ENCODE measurements at regions not wholly inside any gene's neighbourhood (a gene's known extent, or its start where the extent isn't known, plus 50 kb on each side); places are given as distances from the start of the nearest gene placed in this dataset.

DNA sequence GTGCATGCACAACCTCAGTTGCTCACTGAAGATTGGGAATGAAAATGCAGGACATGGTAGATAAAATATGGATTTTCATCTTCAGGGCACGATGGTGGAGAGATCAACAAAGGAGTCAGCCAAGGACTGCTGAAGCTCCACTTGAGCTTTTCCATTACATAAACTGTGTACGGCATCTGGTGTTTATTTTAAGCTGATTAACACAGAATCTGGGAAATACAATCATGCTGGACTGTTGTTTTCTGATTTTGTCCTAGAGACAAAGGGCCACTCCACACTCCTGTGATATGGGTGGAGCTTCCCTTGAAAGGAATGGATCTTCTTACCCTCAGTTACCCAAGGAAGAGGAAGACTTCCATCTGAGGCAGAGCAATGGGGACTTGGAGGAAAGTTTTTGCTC is 120.6 kb downstream of the SAMD9 start:
- no peak overlapping the region for H3K9ac ChIP-seq (ENCODE audit: low read depth, low read length)
- no peak overlapping the region for H3K4me2 ChIP-seq (ENCODE audit: insufficient read depth, low read length)
- H3K36me3 ChIP-seq (ENCODE audit: insufficient read depth, low read length) = no peaks in the 10 kb centered on the region
- H3K9me3 ChIP-seq (ENCODE audit: insufficient read depth, low read length, severe bottlenecking) = no peaks in the 10 kb centered on the region
- ATAC-seq (ENCODE audit: insufficient read depth, low read depth) (no peak), DNase-seq (no peak)
- H2AFZ ChIP-seq (ENCODE audit: low read depth, low read length) = no peak overlapping the region
- H3K27me3 ChIP-seq (ENCODE audit: insufficient read depth, low read length, poor library complexity) = peaks cover 9% of the 10 kb centered on the region
- no peaks in the 10 kb centered on the region for H3K79me2 ChIP-seq (ENCODE audit: insufficient read depth, low read length)
- no peaks in the 10 kb centered on the region for H4K20me1 ChIP-seq (ENCODE audit: insufficient read depth, low read length)
- TF ChIP-seq, protein P1, sequence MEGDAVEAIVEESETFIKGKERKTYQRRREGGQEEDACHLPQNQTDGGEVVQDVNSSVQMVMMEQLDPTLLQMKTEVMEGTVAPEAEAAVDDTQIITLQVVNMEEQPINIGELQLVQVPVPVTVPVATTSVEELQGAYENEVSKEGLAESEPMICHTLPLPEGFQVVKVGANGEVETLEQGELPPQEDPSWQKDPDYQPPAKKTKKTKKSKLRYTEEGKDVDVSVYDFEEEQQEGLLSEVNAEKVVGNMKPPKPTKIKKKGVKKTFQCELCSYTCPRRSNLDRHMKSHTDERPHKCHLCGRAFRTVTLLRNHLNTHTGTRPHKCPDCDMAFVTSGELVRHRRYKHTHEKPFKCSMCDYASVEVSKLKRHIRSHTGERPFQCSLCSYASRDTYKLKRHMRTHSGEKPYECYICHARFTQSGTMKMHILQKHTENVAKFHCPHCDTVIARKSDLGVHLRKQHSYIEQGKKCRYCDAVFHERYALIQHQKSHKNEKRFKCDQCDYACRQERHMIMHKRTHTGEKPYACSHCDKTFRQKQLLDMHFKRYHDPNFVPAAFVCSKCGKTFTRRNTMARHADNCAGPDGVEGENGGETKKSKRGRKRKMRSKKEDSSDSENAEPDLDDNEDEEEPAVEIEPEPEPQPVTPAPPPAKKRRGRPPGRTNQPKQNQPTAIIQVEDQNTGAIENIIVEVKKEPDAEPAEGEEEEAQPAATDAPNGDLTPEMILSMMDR (IDR thresholded peaks at IDR 0.05; ENCODE audit: borderline replicate concordance, extremely low read depth, low read length, poor library complexity, severe bottlenecking) = no peak
- TF ChIP-seq EZH2 (IDR thresholded peaks at IDR 0.05; ENCODE audit: borderline replicate concordance, low read depth, low read length, severe bottlenecking) = no peak
- H3K4me1 ChIP-seq (ENCODE audit: insufficient read depth, low read length) = no peaks in the 10 kb centered on the region
- H3K4me3 ChIP-seq (ENCODE audit: low read depth in 1 of 2, low read length in 2 of 2) = no peak overlapping the region
- no peak overlapping the region for H3K27ac ChIP-seq (ENCODE audit: low read length)

DNA sequence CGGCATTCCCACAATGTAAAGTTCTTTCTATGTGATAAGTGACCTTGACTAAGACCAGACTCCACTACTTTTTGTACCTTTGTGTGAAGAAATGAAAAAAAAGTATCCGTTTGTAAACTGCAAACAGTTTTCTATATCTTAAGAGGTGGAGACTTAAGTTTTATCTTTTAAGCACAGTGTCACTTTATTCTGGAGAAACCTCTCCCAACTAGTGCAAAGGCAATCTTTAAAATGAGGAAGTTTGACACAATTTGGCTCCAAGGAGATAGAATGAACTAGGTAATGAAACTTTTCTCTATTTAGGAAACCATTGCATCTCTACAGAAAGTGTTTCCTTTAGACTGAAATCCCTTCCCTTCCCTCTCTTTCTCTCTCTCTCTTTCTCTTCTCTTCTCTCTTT is 122.9 kb downstream of the SAMD9 start:
- TF ChIP-seq EZH2 (IDR thresholded peaks at IDR 0.05; ENCODE audit: borderline replicate concordance, low read depth, low read length, severe bottlenecking) = no peak
- TF ChIP-seq, protein P1 (IDR thresholded peaks at IDR 0.05; ENCODE audit: borderline replicate concordance, extremely low read depth, low read length, poor library complexity, severe bottlenecking) = no peak
- Histone ChIP-seq H3K27ac (ENCODE audit: low read length) (no peak overlapping the region), H3K36me3 (ENCODE audit: insufficient read depth, low read length) (no peaks in the 10 kb centered on the region), H3K79me2 (ENCODE audit: insufficient read depth, low read length) (no peaks in the 10 kb centered on the region), H3K27me3 (ENCODE audit: insufficient read depth, low read length, poor library complexity) (peaks cover 3% of the 10 kb centered on the region), H3K4me2 (ENCODE audit: insufficient read depth, low read length) (no peak overlapping the region), H3K9ac (ENCODE audit: low read depth, low read length) (no peak overlapping the region), H4K20me1 (ENCODE audit: insufficient read depth, low read length) (no peaks in the 10 kb centered on the region), H3K4me1 (ENCODE audit: insufficient read depth, low read length) (no peaks in the 10 kb centered on the region), H3K4me3 (ENCODE audit: low read depth in 1 of 2, low read length in 2 of 2) (no peak overlapping the region), H2AFZ (ENCODE audit: low read depth, low read length) (no peak overlapping the region), H3K9me3 (ENCODE audit: insufficient read depth, low read length, severe bottlenecking) (no peaks in the 10 kb centered on the region)
- no peak for DNase-seq
- no peak for ATAC-seq (ENCODE audit: insufficient read depth, low read depth)

DNA sequence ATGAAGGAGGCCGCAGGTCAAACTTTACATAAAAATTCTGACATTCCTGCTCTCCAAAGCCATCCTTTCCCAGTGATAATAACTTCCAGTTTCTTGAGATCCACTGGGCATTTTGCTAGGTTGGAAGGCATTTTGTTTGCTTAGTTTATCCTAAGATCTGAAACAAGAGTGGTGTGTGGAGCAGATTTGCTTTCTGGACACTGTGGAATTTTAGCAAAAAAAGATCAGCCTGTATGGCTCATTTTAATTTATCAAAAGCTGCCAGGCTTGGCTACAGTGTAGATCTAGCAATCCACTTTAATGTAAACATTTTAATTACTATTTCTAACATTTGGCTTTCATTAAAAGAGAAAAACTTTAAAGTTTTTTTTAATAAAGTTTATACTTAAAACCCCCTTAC is 124.8 kb downstream of the SAMD9 start:
- H3K4me1 ChIP-seq (ENCODE audit: insufficient read depth, low read length) = no peaks in the 10 kb centered on the region
- no peak for TF ChIP-seq EZH2 (IDR thresholded peaks at IDR 0.05; ENCODE audit: borderline replicate concordance, low read depth, low read length, severe bottlenecking)
- TF ChIP-seq, protein P1 (IDR thresholded peaks at IDR 0.05; ENCODE audit: borderline replicate concordance, extremely low read depth, low read length, poor library complexity, severe bottlenecking) = no peak
- H3K27ac ChIP-seq (ENCODE audit: low read length) = no peak overlapping the region
- ATAC-seq (ENCODE audit: insufficient read depth, low read depth) = no peak
- no peak for DNase-seq
- no peak overlapping the region for H3K9ac ChIP-seq (ENCODE audit: low read depth, low read length)
- no peaks in the 10 kb centered on the region for H4K20me1 ChIP-seq (ENCODE audit: insufficient read depth, low read length)
- H3K36me3 ChIP-seq (ENCODE audit: insufficient read depth, low read length) = no peaks in the 10 kb centered on the region
- no peak overlapping the region for H3K4me2 ChIP-seq (ENCODE audit: insufficient read depth, low read length)
- H2AFZ ChIP-seq (ENCODE audit: low read depth, low read length) = no peak overlapping the region
- no peak overlapping the region for H3K4me3 ChIP-seq (ENCODE audit: low read depth in 1 of 2, low read length in 2 of 2)
- no peaks in the 10 kb centered on the region for H3K79me2 ChIP-seq (ENCODE audit: insufficient read depth, low read length)
- no peaks in the 10 kb centered on the region for H3K9me3 ChIP-seq (ENCODE audit: insufficient read depth, low read length, severe bottlenecking)
- no peaks in the 10 kb centered on the region for H3K27me3 ChIP-seq (ENCODE audit: insufficient read depth, low read length, poor library complexity)

DNA sequence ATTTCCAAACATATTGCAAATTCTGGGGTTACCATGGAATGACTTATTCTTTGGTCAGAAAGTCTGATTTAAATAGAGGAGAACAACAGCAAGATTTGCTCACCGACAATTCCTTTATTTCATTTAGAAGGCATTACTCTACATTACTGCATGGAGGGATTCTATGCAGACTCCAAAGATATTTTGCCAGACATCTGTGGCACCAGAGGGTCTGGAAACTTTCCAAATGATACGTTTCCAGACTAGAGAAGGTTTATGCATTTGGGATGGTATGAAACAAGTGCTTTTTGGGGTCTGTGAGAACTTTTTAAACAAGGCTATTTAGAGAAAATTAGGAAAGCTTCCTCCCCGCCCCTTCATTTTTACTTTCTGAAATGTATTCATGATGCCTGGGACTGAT is 125.3 kb downstream of the SAMD9 start:
- no peak for TF ChIP-seq EZH2 (IDR thresholded peaks at IDR 0.05; ENCODE audit: borderline replicate concordance, low read depth, low read length, severe bottlenecking)
- TF ChIP-seq, protein P1 (IDR thresholded peaks at IDR 0.05; ENCODE audit: borderline replicate concordance, extremely low read depth, low read length, poor library complexity, severe bottlenecking) = no peak
- no peak for DNase-seq
- no peaks in the 10 kb centered on the region for H3K27me3 ChIP-seq (ENCODE audit: insufficient read depth, low read length, poor library complexity)
- H4K20me1 ChIP-seq (ENCODE audit: insufficient read depth, low read length) = no peaks in the 10 kb centered on the region
- H3K79me2 ChIP-seq (ENCODE audit: insufficient read depth, low read length) = no peaks in the 10 kb centered on the region
- H2AFZ ChIP-seq (ENCODE audit: low read depth, low read length) = no peak overlapping the region
- no peaks in the 10 kb centered on the region for H3K36me3 ChIP-seq (ENCODE audit: insufficient read depth, low read length)
- no peak overlapping the region for H3K9ac ChIP-seq (ENCODE audit: low read depth, low read length)
- no peaks in the 10 kb centered on the region for H3K4me1 ChIP-seq (ENCODE audit: insufficient read depth, low read length)
- no peaks in the 10 kb centered on the region for H3K9me3 ChIP-seq (ENCODE audit: insufficient read depth, low read length, severe bottlenecking)
- no peak overlapping the region for H3K4me2 ChIP-seq (ENCODE audit: insufficient read depth, low read length)
- no peak for ATAC-seq (ENCODE audit: insufficient read depth, low read depth)
- H3K27ac ChIP-seq (ENCODE audit: low read length) = no peak overlapping the region
- H3K4me3 ChIP-seq (ENCODE audit: low read depth in 1 of 2, low read length in 2 of 2) = no peak overlapping the region
